ENCODE measurements at regions not wholly inside any gene's neighbourhood (a gene's known extent, or its start where the extent isn't known, plus 50 kb on each side); places are given as distances from the start of the nearest gene placed in this dataset.

- Histone ChIP-seq H3K4me3 (ENCODE audit: low read depth in 2 of 2, low read length in 1 of 2) (no peak overlapping the region), H3F3A (replicated peaks; ENCODE audit: insufficient read depth) (no peaks in the 10 kb centered on the region), H3K9me3 (no peaks in the 10 kb centered on the region), H2AFZ (ENCODE audit: low read depth) (no peak overlapping the region), H3K9me2 (no peaks in the 10 kb centered on the region; the same call in 1 of the 2 replicates), H3K27me3 (ENCODE audit: insufficient read depth) (no peaks in the 10 kb centered on the region), H3K9ac (no peak overlapping the region), H3K27ac (ENCODE audit: low read depth in 2 of 2, low read length in 1 of 2) (no peak overlapping the region), H3K79me2 (ENCODE audit: insufficient read depth) (no peaks in the 10 kb centered on the region), H3K4me2 (no peak overlapping the region), H3K36me3 (replicated peaks in 1 of 2; ENCODE audit: control insufficient read depth in 1 of 2, insufficient read depth in 2 of 2, low read length in 1 of 2) (no peaks in the 10 kb centered on the region), H4K20me1 (ENCODE audit: insufficient read depth) (no peaks in the 10 kb centered on the region), H3K4me1 (ENCODE audit: control insufficient read depth in 1 of 2, insufficient read depth in 2 of 2, low read depth in 1 of 2, low read length in 1 of 2) (peaks cover 2 to 5% of the 10 kb centered on the region in 2 experiments; a peak in 3 of 4 replicates)
- WGBS (ENCODE audit: low lambda C conversion rate), result 60% methylated on average over 2 of the region's 2 CpGs
- TF ChIP-seq JUND (IDR thresholded peaks at IDR 0.05), result no peak
- TF ChIP-seq NRF1 (IDR thresholded peaks at IDR 0.05; ENCODE audit: low read depth, low read length), result no peak
- no peak for TF ChIP-seq FOXM1 (IDR thresholded peaks at IDR 0.05; ENCODE audit: low read depth)
- no peak for TF ChIP-seq PBX3 (IDR thresholded peaks at IDR 0.05)
- TF ChIP-seq USF2 (IDR thresholded peaks at IDR 0.05; ENCODE audit: borderline replicate concordance, low read depth, low read length), result no peak
- no peak for TF ChIP-seq GATA2 (CRISPR knock-in tag; IDR thresholded peaks at IDR 0.05)
- no peak for TF ChIP-seq TEAD4 (IDR thresholded peaks at IDR 0.05; ENCODE audit: borderline replicate concordance, insufficient read depth)
- TF ChIP-seq RXRA (IDR thresholded peaks at IDR 0.05; ENCODE audit: borderline replicate concordance, low read depth), result no peak
- TF ChIP-seq MAX (IDR thresholded peaks at IDR 0.05; ENCODE audit: low read depth), result no peak
- no peak for TF ChIP-seq FOXJ3 (CRISPR knock-in tag; IDR thresholded peaks at IDR 0.05)
- TF ChIP-seq GABPA (IDR thresholded peaks at IDR 0.05; ENCODE audit: low read depth), result no peak
- TF ChIP-seq MEF2A (IDR thresholded peaks at IDR 0.05; ENCODE audit: borderline replicate concordance, low read depth), result no peak
- no peak for TF ChIP-seq SIN3A (IDR thresholded peaks at IDR 0.05; ENCODE audit: borderline replicate concordance, low read depth, low read length)
- TF ChIP-seq RCOR1 (IDR thresholded peaks at IDR 0.05; ENCODE audit: low read length), result no peak
- TF ChIP-seq CTCF (IDR thresholded peaks at IDR 0.05), result no peak
- TF ChIP-seq FOSL2 (IDR thresholded peaks at IDR 0.05; ENCODE audit: borderline replicate concordance, low read depth), result no peak
- DNase-seq, result no peak
- ChIA-PET POLR2A (no interaction called here), CTCF (interaction anchor here (1.6 kb wide), 1 partner anchor 26 kb away, joined by 6 read pairs; no protein-coding TSS in a partner anchor)
Measured at GRCh38 chr6:133159255-133159795, 81.8 kb upstream of the EYA4 start.

Measured in SK-N-SH (cell line).